Cerebellar cortex (tissue), 1 donor: ENCODE measurements at regions not wholly inside any gene's neighbourhood (a gene's known extent, or its start where the extent isn't known, plus 50 kb on each side); places are given as distances from the start of the nearest gene placed in this dataset.
"Not testable (repeated sequence)": the region's sequence is repeated elsewhere in the genome, so short reads cannot be mapped to it uniquely, and the experiment has no call there.

ENCODE experiments used
- DNase-seq: peaks from one replicate; pipeline ENCODE4 v3.0.0-alpha.2; 2015; ENCODE audit warnings: low spot score

GRCh38 chr6:114649298-114649697 is 306.5 kb upstream of the HS3ST5 start:
- DNase-seq = no peak

- no peak for DNase-seq
Observed at GRCh38 chr6:114648847-114649246, 306.0 kb upstream of the HS3ST5 start.

- DNase-seq = no peak
Observed at GRCh38 chr6:114638341-114638740, 295.5 kb upstream of the HS3ST5 start.

DNA sequence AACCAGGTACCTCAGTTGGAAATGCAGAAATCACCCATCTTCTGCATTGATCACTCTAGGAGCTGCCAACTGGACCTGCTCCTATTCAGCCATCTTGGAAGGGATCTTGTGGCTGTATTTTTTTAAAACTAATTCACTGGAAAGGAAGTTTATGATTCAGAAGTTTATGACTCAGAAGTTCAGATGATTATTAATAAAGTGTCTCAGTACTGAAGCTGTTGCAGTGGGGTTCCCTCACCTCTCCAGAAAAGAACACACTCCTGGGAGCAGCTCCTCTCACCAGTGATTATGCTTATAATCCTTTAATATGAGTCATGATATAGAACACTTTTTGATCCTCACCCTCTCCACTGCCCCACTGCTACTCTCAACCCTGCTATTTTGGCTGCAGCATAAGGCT is 291.2 kb upstream of the HS3ST5 start:
- no peak for DNase-seq

DNA sequence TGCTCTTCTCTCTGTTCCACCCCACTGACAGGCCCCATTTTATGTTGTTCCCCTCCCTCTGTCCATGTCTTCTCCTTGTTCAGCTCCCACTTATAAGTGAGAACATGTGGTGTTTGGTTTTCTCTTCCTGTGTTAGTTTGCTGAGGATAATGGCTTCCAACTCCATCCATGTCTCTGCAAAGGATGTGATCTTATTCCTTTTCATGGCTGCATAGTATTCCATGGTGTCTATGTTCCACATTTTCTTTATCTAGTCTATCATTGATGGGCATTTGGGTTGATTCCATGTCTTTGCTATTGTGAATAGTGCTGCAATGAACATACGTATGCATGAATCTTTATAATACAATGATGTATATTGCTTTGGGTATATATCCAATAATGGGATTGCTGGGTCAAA is 283.4 kb upstream of the HS3ST5 start:
- DNase-seq = not testable (repeated sequence)

GRCh38 chr6:114619621-114620200 is 276.9 kb upstream of the HS3ST5 start:
- DNase-seq = no peak

- DNase-seq = no peak
Observed at GRCh38 chr6:114611696-114612095, 268.9 kb upstream of the HS3ST5 start.

DNA sequence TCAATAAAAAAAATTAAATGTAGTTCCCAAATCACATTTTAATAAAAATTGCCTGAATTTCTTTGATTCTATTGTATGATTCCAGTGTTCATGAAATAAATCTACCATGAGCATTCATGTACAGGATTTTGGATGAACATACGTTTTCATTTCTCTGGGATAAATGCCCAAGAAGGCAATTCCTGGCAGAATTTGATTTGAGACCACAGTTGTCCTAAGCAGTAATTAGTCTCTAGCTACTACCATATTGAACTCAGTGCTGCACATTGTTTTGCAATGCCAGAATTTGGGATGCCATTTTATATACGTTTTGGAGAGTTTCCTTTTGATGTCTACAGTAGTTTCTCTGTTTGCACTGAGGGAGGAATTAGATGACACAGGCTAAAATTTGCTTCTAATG is 265.3 kb upstream of the HS3ST5 start:
- DNase-seq = no peak

DNA sequence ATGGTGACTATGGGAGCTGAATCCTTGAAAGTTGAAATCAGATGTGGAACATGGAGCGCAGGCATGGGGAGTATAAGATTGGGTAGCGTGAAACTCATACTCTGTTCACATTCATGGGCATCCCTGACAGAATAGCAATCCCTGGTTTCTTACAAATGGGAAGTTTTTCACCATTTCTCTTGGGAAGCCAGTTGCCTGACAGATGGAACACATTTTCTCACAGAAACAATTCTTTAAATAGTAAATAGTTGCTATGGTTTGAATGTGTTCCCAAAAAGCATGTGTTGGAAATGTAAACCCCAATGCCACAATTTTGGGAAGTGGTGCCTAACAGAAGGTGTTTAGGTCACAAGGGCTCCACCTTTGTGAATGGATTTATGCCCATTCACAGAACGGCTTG is 262.8 kb upstream of the HS3ST5 start:
- DNase-seq = no peak

- no peak for DNase-seq
Observed at GRCh38 chr6:114600381-114600780, 257.6 kb upstream of the HS3ST5 start.

GRCh38 chr6:114595591-114595990 is 252.8 kb upstream of the HS3ST5 start:
- no peak for DNase-seq

- DNase-seq = no peak
Observed at GRCh38 chr6:114595186-114595585, 252.4 kb upstream of the HS3ST5 start.

- DNase-seq = no peak
Observed at GRCh38 chr6:114592506-114592905, 249.7 kb upstream of the HS3ST5 start.

GRCh38 chr6:114588726-114589125 is 245.9 kb upstream of the HS3ST5 start:
- no peak for DNase-seq

- DNase-seq = no peak
Observed at GRCh38 chr6:114586298-114586697, 243.5 kb upstream of the HS3ST5 start.

DNA sequence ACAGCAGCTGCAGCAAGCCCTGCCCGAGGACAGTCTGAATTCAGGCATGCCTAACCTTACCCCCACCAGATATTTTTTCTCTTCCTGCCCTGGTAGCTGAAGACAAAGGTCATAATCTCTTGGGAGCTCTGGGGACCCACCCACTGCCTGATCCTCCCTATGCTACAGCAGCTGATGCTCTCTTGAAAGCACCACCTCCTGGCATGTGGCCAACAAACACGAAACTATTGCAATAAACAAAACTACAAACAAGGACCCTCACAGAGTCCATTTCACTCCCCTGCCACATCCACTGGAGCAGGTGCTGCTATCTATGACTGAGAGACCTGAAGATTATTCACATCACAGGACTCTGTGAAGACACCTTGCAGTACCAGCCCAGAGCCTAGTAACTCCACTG is 238.5 kb upstream of the HS3ST5 start:
- DNase-seq = no peak

- DNase-seq = no peak
Observed at GRCh38 chr6:114580882-114581281, 238.1 kb upstream of the HS3ST5 start.

DNA sequence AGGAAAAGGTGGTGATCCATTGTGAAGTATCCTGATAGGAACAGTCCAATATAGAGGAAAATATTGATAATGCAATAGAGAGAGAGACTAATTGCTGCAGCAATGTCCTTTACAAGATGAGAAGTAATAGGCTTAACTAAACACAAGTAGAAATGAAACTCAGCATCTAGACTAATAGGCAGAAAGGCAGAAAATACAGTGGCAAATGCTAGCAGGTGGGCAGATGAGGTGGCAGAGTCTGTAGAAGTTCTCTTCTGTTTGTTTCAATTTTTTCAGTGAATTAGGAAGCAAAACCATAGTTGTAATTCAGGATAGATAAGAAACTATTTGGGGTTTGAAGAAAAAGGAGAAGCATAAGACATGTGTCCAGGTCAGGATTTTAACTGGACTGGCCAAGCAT is 236.7 kb upstream of the HS3ST5 start:
- no peak for DNase-seq

GRCh38 chr6:114577109-114577508 is 234.3 kb upstream of the HS3ST5 start:
- no peak for DNase-seq

DNA sequence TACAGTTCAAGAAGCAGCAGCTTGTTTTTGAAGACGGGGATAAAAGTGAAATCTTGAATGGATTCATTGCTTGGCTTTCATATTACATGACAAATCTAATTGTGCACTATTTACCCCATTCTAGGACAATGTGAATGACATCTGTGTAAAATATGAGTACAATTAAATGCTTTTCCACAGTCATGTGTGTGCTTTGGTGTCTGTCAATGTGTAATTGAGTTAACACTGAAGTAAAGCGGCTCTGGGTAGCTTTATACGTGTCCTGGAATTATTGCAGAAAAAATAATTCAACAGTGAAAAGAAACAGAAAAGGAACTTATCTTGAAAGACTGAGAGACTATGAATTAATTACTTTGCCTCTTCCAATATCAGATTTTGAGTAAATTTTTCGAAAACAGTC is 233.5 kb upstream of the HS3ST5 start:
- DNase-seq = no peak

DNA sequence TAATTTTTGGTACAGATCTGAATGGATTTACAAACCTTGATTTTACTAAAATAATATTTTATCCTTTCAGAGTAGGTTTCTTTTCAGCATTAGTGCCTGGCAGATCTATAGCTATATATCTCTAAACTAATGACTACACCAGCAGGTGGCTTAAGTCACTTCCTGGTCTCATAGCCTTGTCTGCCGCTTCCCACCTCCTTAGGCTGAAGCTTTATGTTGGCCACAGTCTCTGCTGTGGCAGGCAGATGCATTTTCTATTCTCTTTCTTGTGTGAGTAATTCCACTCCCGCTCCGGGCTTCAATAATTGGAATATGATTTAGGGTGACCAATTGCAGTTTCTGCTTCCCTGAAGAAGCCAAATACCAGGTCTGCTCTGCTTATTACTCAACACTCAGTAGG is 226.8 kb upstream of the HS3ST5 start:
- DNase-seq = no peak

GRCh38 chr6:114564302-114564933 is 221.6 kb upstream of the HS3ST5 start:
- no peak for DNase-seq

DNA sequence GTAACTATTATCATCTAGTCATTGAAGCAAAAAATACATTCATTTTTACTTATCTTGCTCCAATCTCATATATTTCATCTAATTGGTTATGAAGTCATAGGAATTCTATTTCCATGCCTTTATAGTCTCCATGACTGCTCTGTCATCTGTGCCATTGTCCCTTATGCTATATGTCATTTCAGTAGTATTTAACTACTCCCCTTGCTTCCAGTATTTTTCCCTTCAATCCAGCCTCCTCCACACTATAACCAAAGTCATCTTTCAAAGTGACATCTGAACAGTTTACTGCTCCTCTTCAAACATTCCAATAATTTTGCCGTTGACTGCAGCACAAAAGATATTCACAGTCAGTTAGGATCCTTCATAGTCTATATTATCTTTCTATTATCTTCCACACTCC is 216.6 kb upstream of the HS3ST5 start:
- DNase-seq = no peak

- DNase-seq = no peak
Observed at GRCh38 chr6:114558153-114558552, 215.3 kb upstream of the HS3ST5 start.
